ENCODE measurements at regions not wholly inside any gene's neighbourhood (a gene's known extent, or its start where the extent isn't known, plus 50 kb on each side); places are given as distances from the start of the nearest gene placed in this dataset.

- POLR2A ChIA-PET, result no interaction called here
- H3K27me3 ChIP-seq (replicated peaks; ENCODE audit: control insufficient read depth, insufficient read depth, low read length), result no peaks in the 10 kb centered on the region; the same call in 1 of the 2 replicates
- no peak overlapping the region for H3K27ac Mint-ChIP-seq (ENCODE audit: unreplicated experiment)
- H3K36me3 Mint-ChIP-seq (ENCODE audit: insufficient read depth, unreplicated experiment), result no peaks in the 10 kb centered on the region
- no peaks in the 10 kb centered on the region for H3K9me3 Mint-ChIP-seq (ENCODE audit: unreplicated experiment)
- 0 out of 2 replicates have a peak, but pooled peaks cover 6% of the 10 kb centered on the region for H3K9me3 ChIP-seq
- DNase-seq, result no peak
- peaks cover 10% of the 10 kb centered on the region for H3K27me3 Mint-ChIP-seq (ENCODE audit: insufficient read depth, unreplicated experiment)
- intact Hi-C loops (cut with micrococcal nuclease; ENCODE audit: unreplicated experiment), result no loop called here
- H3K4me1 ChIP-seq, result no peaks in the 10 kb centered on the region
- no TSS peak for BruUV-seq (replicated peaks)
- H3K4me3 Mint-ChIP-seq (ENCODE audit: unreplicated experiment), result no peak overlapping the region
- no peaks in the 10 kb centered on the region for H3K36me3 ChIP-seq (ENCODE audit: control insufficient read depth, insufficient read depth, low read length)
- no peaks in the 10 kb centered on the region for H3K4me1 Mint-ChIP-seq (ENCODE audit: low read depth, unreplicated experiment)
- no peak overlapping the region for H3K4me3 ChIP-seq (ENCODE audit: low read depth, low read length)
- CTCF ChIA-PET, result no interaction called here
- no peak for TF ChIP-seq CTCF (IDR thresholded peaks at IDR 0.05; ENCODE audit: insufficient read depth in 1 of 2, low read depth in 1 of 2, low read length in 1 of 2, severe bottlenecking in 1 of 2, unreplicated experiment in 1 of 2)
Observed at GRCh38 chr10:6958711-6959110, 378.6 kb upstream of the PRKCQ start.

- Histone ChIP-seq H3K9me3 (peaks cover 6% of the 10 kb centered on the region; the same call in 1 of the 2 replicates), H3K36me3 (ENCODE audit: control insufficient read depth, insufficient read depth, low read length) (no peaks in the 10 kb centered on the region), H3K4me1 (no peaks in the 10 kb centered on the region), H3K4me3 (ENCODE audit: low read depth, low read length) (no peak overlapping the region), H3K27me3 (replicated peaks; ENCODE audit: control insufficient read depth, insufficient read depth, low read length) (no peaks in the 10 kb centered on the region; the same call in 1 of the 2 replicates)
- Mint-ChIP-seq H3K36me3 (ENCODE audit: insufficient read depth, unreplicated experiment) (no peaks in the 10 kb centered on the region), H3K4me1 (ENCODE audit: low read depth, unreplicated experiment) (no peaks in the 10 kb centered on the region), H3K9me3 (ENCODE audit: unreplicated experiment) (no peaks in the 10 kb centered on the region), H3K4me3 (ENCODE audit: unreplicated experiment) (no peak overlapping the region), H3K27me3 (ENCODE audit: insufficient read depth, unreplicated experiment) (peaks cover 10% of the 10 kb centered on the region), H3K27ac (ENCODE audit: unreplicated experiment) (no peak overlapping the region)
- TF ChIP-seq CTCF (IDR thresholded peaks at IDR 0.05; ENCODE audit: insufficient read depth in 1 of 2, low read depth in 1 of 2, low read length in 1 of 2, severe bottlenecking in 1 of 2, unreplicated experiment in 1 of 2), result no peak
- BruUV-seq (replicated peaks), result no TSS peak
- intact Hi-C loops (cut with micrococcal nuclease; ENCODE audit: unreplicated experiment), result no loop called here
- no peak for DNase-seq
- CTCF ChIA-PET, result interaction anchor here (0.6 kb wide), 1 partner anchor 246 kb away, joined by 6 read pairs; no protein-coding TSS in a partner anchor
- POLR2A ChIA-PET, result no interaction called here
Observed at GRCh38 chr10:6958254-6958653, 378.2 kb upstream of the PRKCQ start.

- no peak for DNase-seq
- peaks cover 11% of the 10 kb centered on the region for H3K27me3 Mint-ChIP-seq (ENCODE audit: insufficient read depth, unreplicated experiment)
- Histone ChIP-seq H3K9me3 (peaks cover 9% of the 10 kb centered on the region; the same call in 1 of the 2 replicates), H3K36me3 (ENCODE audit: control insufficient read depth, insufficient read depth, low read length) (no peaks in the 10 kb centered on the region), H3K4me1 (no peaks in the 10 kb centered on the region), H3K4me3 (ENCODE audit: low read depth, low read length) (no peak overlapping the region), H3K27me3 (replicated peaks; ENCODE audit: control insufficient read depth, insufficient read depth, low read length) (no peaks in the 10 kb centered on the region; the same call in 1 of the 2 replicates)
- no peaks in the 10 kb centered on the region for H3K4me1 Mint-ChIP-seq (ENCODE audit: low read depth, unreplicated experiment)
- no peak overlapping the region for H3K27ac Mint-ChIP-seq (ENCODE audit: unreplicated experiment)
- no peaks in the 10 kb centered on the region for H3K36me3 Mint-ChIP-seq (ENCODE audit: insufficient read depth, unreplicated experiment)
- POLR2A ChIA-PET, result no interaction called here
- intact Hi-C loops (cut with micrococcal nuclease; ENCODE audit: unreplicated experiment), result no loop called here
- H3K4me3 Mint-ChIP-seq (ENCODE audit: unreplicated experiment), result no peak overlapping the region
- CTCF ChIA-PET, result interaction anchor here (0.6 kb wide), 1 partner anchor 245 kb away, joined by 6 read pairs; no protein-coding TSS in a partner anchor
- BruUV-seq (replicated peaks), result no TSS peak
- TF ChIP-seq CTCF (IDR thresholded peaks at IDR 0.05; ENCODE audit: insufficient read depth in 1 of 2, low read depth in 1 of 2, low read length in 1 of 2, severe bottlenecking in 1 of 2, unreplicated experiment in 1 of 2), result no peak
- H3K9me3 Mint-ChIP-seq (ENCODE audit: unreplicated experiment), result no peaks in the 10 kb centered on the region
Observed at GRCh38 chr10:6957851-6958250, 377.8 kb upstream of the PRKCQ start.
